Femur (tissue), 1 donor: ENCODE measurements at regions not wholly inside any gene's neighbourhood (a gene's known extent, or its start where the extent isn't known, plus 50 kb on each side); places are given as distances from the start of the nearest gene placed in this dataset.

ENCODE experiments used
- DNase-seq: peaks from one replicate; pipeline ENCODE4 v3.0.0-alpha.2; 2017

DNA sequence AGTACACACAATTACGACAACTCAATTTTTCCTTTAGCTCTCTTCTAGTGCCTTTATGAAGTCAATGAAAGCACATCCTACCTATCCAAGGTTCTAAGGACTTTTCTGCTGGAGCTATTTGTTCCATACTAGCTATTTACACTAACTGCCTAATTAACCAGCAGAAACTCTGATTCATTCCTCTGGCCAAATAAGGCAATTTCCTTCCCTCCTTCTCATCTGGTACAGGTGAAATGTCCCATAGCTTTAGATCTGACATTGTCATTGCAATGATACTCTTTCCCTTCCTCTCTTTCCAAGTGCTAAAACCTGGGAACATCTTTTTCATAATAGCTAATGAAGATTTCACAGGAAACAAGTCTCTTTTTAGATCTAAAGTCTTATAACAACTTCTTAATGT is 521.7 kb downstream of the SOX2 start:
- no peak for DNase-seq

DNA sequence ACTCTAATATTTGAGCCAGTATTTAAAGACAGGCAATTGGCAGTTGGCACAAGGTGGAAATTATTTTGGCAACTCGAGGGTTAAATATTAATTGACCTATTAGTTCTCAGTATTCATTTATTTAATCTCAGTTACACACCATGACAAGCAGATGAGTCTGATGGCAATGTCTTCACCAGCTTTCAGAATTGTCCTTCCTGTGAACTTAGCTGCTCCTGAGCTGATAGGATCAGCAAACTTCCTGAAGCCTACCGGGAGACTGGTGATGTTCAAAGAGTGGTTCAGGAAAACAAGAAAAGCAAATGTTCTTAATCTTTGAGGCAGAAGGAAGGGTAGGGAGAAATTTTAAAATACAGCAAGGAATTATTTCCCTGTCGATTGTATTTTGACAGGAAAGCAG is 522.2 kb downstream of the SOX2 start:
- DNase-seq: no peak

DNA sequence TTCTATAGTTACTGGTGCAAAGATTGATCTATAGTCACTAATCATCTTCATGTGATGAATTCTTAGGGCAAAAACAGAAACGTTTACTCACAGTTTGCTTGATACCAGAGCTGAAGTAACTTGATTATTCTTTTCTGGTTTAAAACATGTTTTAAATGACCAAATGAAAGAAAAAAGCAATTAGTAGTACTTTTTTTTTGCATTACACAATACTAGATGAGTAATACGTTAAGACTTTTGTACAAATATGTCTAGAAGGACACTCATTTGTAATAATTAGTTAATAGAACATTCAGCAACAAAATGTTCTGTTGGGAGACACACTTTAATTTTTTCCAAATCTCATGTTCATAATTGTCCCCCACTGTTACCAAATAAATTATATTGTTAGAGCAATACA is 523.2 kb downstream of the SOX2 start:
- no peak for DNase-seq

DNA sequence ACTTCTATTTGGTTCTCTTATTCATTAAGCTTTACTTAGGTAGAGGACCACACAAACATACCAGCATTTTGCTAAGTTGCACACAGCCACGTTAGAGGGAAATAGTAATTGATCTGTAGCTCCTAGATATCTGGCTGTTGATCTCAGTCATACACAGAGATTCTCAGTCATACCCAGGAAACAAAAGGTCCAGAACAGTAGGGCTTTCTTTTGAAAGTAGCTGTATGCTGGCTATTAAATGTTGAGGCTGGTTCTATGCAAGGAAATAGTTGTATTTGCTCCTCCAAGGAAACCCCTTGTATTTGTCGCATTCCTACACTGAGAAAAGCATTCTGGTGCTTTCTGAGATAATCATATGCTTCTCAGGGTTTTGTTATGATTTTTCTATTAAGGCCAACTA is 523.8 kb downstream of the SOX2 start:
- DNase-seq: no peak

DNA sequence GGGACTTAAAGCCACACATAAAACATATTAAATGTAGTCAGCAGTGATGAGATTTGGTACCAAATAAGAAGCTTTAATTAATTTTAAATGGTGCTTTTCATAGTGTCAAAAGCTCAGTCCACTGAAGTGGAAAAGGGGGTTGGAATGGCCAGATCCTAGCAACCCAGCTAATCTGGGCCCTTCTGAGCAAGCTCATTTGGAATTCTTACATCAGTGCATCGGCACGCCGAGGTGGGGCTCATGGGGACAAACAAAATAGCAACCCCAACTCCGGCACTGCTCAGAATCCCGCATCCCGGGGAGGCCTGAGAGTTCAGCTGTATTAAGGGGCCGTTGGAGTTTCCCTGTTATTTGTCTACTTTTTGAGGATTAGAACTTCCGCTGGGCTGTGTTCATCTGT is 526.4 kb downstream of the SOX2 start:
- peak; percentile 26 for DNase-seq

DNA sequence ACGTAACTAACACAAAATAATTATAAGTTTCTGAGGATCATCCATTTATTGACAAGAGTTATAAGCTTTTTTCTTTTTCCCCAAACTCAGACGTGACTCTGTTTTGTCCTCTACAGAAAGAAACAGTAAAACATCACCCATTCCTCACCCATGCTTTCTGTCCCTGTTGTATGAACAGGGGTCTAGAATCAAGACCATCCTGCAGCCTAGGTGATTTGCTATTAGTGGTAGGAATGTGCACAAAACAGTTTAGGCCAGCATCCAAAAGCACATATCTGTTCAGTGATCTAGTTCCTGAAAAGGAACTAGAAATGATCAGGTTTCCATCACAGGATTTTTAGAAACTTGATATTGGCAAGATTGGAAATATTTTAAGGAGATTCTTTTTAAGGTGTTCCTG is 527.6 kb downstream of the SOX2 start:
- DNase-seq: no peak

DNA sequence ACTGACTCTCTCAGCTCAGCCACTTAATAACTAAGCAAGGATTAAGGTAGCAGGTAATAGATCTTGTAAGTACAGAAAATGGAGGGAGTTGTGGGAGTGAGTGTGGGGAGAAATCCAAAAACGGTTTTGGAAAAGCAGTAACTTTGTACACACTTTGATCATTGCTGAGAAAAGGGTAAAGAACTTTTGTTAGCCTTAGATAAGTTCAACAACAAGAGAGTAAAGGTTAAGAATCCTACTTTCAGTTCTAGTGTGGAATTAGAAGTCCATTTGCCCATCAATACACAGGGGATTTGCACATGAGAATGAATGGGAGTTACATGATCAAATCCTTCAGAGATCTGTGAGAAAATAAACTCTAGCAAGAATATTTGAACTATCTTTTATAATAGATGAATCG is 528.7 kb downstream of the SOX2 start:
- DNase-seq: no peak

DNA sequence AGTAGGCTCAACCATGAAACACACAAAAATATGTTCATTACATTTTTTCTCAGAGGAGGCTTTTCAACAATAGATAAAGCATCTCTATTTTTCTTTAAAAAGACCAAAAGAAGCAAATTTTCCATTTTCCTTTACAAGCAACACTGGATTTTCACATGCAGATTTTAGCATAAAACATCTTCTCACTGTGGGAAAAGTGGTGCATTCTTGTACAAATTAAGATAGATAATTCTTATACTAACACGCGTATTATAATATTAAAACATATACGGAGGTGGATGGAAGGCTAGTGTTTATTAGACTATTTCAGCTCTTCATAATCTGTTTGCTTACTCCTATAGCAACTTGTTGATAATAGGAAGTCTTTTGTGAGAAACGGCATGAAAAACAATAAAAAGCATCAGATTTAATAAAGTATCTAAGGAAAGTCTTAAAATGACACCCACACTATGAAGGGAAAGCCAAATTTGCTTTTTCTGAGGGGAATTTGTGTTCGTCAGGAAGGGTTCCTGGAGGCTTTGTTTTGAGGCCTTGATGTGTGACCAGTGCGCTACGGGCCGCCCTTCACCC is 529.6 kb downstream of the SOX2 start:
- DNase-seq: no peak

DNA sequence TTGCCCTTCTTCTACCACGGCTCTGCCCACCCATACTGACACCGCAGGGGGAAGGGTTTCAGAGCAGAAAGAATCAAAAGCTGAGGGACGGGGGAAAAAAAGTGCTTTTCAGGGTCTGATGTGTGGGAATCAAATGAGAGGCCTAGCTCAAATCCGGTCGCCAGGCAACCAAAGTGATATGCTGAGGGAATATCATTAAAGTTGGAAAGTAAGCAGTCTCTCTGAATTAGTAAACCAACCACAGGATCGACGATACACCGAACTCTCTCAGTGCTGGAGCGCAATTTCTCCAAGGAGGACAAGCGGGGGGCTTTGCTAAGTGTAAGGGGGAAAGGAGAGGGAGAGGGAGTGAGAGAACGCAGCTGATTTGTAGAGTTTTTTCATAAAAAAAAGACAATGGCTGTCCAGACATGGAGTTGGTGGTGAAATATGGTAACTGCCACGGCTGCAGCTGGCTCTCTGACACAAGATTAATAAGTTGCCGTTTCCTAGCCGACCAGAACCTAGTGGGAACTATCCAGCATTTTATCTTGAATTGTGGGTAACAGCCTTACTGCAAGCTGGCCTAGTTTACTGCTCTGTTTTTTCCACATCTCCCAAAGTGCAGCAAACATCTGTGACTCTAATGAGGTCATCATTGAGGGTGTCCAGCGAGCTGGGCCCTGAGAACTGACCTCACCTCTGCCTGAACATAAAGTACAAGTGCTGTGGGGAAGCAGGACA is 530.2 kb downstream of the SOX2 start:
- DNase-seq: peak; percentile 65

DNA sequence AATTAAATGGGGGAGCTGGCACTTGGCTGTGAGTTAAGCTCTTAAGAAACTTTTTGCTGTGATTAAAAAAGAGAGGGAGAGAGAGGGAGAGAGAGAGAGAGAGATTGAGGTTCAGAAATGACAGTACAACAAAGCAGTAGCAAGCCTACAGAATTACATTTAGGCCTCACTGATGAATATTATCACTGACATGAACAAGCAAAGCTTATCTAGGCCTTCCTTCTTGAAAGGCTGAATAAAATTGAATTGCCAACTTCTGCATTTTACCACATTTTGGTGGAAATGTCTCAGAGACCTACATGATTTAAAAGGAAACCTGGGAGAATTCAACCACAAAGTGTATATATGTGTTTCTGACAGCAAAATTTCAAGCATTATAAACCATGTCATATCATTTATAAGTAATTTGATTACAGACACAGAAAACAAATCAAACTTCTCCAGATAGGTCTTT is 530.8 kb downstream of the SOX2 start:
- DNase-seq: no peak

DNA sequence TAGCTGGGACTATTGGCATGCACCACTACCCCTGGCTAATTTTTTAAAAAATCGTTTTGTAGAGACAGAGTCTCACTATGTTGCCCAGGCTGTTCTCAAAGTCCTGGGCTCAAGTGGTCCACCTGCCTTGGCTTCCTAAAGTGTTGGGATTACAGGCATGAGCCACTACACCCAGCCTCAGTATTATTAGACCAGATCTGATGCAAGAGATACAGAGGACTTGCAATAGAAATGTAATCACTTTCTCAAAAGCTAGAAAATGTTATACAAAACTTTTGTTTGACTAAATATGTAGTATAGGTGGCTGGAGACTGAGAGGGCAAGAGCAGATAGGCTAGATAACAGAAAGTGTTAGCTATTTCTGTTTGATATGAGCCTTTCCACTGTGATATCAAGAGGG is 531.9 kb downstream of the SOX2 start:
- DNase-seq: no peak

DNA sequence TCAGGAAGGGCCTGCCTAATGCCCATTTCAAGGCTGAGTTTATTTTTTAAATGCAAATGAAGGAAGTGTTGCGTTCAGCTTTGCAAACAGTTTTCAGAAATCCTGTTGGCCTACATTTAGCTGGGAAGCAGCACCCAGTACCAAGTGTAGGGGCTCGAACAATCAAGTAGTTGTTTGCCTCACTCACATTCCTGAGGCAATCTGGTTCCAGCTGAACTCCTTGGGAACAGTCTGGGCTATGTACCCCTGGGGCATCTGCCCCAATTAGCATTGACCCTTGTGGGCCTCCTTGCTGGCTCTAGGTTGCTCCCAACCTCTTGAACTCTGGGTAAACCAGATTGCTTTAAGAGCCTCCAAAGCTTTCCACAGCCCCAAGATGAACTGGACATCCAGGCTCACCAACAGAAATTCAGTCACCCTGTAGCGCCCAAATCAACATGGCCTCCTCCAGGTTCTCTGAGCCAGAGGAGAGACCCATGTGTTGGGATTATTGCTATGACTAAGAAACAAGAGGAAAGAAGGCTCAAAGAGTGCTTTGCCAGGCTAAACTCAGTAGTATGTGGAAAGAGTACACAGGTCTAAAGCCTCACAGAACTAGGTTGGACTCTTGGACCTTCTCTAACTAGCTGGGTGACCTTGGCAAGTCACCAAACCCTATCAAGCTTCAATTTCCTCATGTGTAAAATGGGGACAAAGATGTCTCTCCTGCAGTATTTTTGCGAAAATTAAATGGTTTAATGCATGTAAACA is 532.7 kb downstream of the SOX2 start:
- DNase-seq: no peak

DNA sequence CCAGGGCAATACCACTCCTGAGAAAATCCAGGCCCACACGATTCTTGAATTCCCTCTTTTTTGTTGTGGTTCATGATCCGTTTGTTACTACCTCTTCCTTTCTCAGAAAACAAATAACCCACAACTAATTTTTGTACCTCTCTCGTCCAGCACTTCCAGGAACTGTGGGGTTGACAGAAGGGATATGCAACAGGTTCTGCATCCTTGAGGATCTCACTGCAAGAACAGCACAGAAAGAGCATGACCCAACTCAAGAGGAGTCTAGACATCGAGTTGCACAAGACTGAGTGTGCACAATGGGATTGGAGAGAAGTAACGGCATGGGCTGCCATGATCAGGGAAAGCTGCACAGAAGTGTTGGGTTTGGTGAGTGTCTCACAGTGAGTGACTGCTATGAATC is 533.3 kb downstream of the SOX2 start:
- no peak for DNase-seq

DNA sequence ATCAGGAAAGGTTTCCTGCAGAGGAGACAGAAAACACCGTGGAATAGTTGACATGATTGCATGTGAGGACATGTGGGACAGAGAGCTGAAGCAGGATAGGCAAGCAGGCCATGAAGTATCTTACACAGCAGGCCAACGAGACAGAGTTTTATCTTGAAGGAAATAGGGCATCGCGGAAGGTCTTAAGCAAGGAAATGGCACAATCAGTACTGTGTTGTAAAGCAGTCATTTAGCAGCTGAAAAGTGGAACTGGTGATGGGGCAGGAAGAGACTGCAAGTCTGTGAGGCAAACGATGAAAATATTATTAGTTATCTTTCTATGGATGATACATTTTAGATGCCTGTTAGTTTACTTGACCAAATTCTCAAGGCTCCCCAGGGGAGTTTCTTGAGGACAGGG is 535.1 kb downstream of the SOX2 start:
- DNase-seq: no peak

DNA sequence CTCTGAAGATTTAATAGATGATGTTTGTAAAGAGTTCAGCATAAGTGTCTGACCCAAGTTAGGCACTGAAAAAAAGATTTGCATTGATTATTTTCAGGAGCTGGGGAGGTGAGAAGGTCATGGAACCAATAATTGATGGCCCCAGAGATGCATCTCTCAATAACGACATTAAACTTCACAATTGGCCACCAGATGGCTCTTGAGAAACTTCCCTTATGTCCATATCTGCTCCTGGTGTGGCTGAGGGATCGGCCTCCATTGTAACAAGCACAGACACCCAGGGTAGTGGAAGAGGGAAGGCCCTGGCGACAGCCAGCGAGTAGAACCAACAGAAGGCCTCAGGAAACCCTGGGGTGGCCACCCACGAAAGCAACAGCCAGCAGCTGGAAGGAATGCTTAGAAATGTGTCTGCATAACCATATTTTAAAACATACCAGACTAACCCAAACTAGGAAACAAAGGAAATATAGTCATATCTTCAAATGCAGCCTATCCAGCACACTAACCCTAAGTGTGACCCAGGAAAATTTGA is 536.7 kb downstream of the SOX2 start:
- no peak for DNase-seq

DNA sequence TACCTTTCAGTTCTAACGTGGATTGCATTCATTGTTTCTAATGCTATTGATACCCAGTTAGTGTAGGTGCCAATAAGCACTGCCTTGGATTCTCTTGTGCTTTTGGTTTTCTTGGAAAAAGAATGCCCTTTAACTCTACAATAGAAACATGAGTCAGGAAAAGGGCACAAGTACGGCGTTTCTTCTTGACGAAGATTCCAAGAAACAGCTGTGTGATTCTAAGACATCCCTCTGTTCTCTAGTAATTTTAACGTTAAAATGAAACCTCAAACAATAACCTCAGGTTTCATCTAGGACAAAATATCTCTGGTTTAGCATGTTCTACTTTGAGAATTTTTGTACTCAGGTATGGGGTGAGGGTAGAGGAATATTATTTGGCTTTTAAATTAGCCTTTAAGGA is 540.5 kb upstream of the ATP11B start:
- DNase-seq: no peak

DNA sequence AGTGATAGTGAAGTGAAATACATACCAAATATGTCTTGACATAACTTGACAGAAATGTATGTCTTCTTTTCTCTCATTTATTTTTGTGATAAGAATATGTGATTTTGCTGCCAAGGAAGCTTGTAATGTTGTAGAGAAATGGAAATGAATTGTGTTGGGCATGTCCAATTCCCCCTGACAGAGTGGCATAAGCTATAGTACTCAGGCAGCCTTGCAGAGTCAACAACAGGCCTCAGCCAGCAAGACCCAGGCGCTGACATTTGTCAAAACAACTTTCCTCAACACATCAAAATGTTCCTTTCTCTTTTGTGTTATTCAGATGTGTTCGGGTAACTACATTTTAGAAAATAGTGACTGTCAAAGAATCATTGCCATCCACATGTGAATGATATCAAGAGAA is 538.1 kb upstream of the ATP11B start:
- no peak for DNase-seq

DNA sequence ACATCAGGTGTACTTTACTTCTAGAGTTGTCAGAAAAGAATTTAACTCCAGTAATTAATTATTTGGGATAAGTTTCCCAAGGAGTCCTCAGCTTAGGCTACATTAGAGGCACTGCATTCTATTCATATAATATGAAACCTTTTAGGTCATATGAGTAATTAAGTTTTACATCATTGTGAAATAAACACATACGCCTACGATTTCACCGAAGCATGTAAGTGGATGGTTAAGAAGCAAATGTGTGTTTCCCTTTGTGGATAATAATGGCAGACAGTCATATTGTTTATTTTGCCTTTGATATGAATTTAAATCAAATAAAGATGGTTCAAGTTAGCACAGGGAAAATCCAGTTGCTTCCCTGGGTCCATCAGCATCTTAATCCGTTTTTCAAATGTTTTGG is 535.9 kb upstream of the ATP11B start:
- no peak for DNase-seq

DNA sequence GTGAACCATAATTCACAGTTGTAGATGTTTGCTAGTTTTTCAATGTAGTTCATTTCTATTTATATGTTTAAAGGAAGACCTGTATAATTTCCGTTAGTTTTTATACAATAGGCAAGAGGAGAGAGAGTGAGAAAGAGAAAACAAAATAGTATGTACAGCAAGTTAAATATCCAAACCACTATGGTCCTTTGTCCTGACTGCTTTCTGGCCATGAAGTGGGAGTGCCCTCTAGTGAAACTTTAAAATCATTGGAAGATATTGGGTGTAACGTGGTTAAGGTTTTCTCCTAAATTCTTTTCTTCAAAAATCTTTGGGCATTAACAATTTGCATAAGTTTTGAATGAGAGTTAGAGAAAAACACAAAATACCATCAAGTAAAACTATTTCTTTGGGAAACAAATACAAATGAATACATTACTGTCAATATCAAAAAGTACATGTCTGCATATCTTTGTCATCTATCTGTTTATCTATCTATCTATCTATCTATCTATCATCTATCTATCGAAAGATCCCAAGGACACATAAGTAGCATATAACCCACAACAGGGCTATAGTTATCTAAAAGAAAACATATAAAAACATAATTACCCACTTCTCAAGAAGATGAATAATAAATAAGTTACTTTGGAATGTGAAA is 534.6 kb upstream of the ATP11B start:
- no peak for DNase-seq

DNA sequence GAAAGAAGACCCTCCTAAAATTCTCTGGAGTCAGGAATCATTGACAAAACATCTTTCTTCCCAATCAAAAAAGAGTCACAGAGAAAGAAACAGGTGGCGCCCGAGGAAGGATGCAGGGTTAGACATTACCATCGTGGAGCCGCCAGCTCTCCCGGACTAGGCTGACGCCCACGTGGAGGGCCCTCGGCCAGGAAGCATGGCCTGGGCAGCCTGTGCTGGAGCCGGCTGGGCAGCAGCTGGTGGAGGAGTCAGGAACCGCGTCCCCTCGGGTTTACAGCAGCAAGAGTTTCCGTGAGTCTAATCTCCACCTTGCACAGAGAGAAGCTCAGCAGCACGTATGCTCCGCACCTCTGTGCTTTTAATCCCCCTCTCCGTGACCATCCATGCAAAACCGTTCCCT is 533.7 kb upstream of the ATP11B start:
- peak; percentile 58 for DNase-seq

DNA sequence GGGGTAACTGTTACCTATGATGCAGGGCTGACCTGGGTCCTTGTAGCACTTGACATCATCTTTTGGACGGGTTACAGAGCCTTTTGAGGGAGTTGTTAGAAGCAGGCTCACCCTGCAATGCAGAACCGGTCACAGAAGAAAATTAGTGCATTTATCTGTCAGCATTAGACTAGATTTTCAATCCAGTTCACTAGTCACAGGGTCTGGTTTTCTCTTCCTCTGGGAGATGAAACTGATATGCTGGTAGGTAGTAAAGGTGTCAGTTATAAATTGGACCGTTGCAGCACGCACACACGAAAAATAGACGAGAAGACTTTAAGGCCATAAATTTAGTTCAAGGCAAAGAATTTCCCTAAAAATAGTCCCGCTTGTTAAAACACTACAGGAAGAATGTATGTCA is 532.3 kb upstream of the ATP11B start:
- no peak for DNase-seq

DNA sequence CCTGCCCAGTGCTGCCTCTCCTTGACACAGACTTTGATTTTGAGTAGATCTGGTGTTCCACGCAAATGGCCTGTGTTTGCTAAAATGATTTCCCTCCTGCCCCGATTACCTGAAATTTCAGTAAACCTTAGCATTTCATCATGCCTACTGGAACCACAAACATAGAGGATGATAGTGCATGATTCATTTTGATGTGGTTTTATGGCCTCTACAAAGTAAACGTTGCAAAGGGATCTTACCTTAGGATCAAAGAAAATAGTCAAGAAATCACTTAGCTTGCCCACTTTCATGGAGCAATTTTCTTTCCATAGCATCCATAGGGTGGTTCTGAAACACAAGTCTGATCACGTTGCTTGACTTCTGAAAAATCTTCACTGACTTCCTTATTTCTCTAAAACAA is 524.6 kb upstream of the ATP11B start:
- DNase-seq: no peak

DNA sequence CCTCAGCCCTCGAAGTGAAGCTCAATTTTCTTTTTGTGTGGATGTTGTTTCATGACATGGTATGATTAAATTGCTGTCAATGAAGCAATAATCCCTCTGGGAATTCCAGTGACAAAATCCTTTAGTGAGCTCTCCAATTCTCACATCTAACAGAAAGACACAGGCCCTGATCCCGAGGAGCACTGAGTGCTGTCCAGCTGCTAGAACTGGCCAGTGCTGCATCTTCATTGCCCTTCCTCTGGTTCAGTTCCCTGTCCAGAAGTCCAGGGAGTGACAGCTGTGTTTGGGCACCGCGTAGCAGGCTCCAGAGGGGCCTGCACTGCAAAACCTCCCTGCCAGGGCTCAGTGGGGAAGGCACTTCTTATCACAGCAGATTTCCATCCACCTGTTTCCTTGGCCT is 516.8 kb upstream of the ATP11B start:
- DNase-seq: no peak

DNA sequence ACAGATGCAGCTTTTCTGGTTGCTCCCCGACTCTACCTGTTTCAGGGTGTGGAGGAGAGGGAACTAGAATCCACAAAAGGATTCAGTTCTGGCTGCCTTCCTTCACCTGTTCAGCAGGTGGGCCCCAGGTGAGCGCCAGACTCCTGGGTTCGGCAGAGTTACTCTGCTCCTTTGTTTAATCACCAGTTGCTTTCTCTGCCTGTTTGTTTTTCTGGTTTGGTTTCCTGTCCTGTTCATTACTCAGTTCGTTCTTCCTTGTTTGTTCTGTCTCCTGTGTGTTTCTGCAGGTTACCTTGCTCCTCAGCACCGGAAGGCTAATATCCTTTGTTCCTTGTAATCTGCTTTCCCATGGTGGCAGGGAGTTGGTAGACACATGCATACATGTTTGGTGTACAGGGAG is 508.5 kb upstream of the ATP11B start:
- no peak for DNase-seq
